HEK293 (cell line): ENCODE measurements at regions not wholly inside any gene's neighbourhood (a gene's known extent, or its start where the extent isn't known, plus 50 kb on each side); places are given as distances from the start of the nearest gene placed in this dataset.
"Not testable (repeated sequence)": the region's sequence is repeated elsewhere in the genome, so short reads cannot be mapped to it uniquely, and the experiment has no call there.

Source experiments
- CTCF ChIA-PET: fragments of 350-600 bp; formaldehyde crosslinking; extraction: SDS; loops from one replicate; lab custom pipeline; 2021; ENCODE audit warnings: antibody characterized with exemption; lab: Yijun Ruan, JAX
- POLR2A ChIA-PET: fragments of 300-600 bp; formaldehyde crosslinking; extraction: SDS; loops from one replicate; lab custom pipeline; 2020; ENCODE audit warnings: antibody characterized with exemption, inconsistent platforms; lab: Yijun Ruan, JAX
- H3K27ac ChIP-seq: fragments of 200-500 bp; sonication (Bioruptor generic); 2 replicates; pipeline ENCODE4 v1.5.1; 2014; ENCODE audit warnings: low read depth, low read length, control low read depth, inconsistent platforms; ENCODE audit errors: extremely low read depth
- H3K36me3 ChIP-seq, 2 experiments: fragments of 200-500 bp in 1 of 2; sonication (Bioruptor generic) in 1 of 2; 1 replicate in 1 of 2; 2 replicates in 1 of 2; pipeline ENCODE4 v1.5.1; 2014 to 2017; ENCODE audit warnings: inconsistent platforms in 2 of 2, low read length in 2 of 2; ENCODE audit not compliant: control insufficient read depth in 2 of 2, insufficient read depth in 1 of 2
- H3K4me1 ChIP-seq: fragments of 200-500 bp; sonication (Bioruptor generic); 2 replicates; pipeline ENCODE4 v1.5.1; 2014; ENCODE audit warnings: mild to moderate bottlenecking, low read length, inconsistent platforms; ENCODE audit not compliant: control insufficient read depth, insufficient read depth
- H3K4me3 ChIP-seq: 2 replicates; pipeline ENCODE4 v1.5.1; 2011; ENCODE audit warnings: low read depth, mild to moderate bottlenecking, control low read depth, low read length, moderate library complexity
- H3K9me3 ChIP-seq: fragments of 200-500 bp; sonication (Bioruptor generic); 2 replicates; pipeline ENCODE4 v1.5.1; 2014; ENCODE audit warnings: low read depth, low read length, inconsistent platforms; ENCODE audit not compliant: control insufficient read depth, insufficient read depth
- EGR2 ChIP-seq: fragments of 450-650 bp; formaldehyde crosslinking; IDR thresholded peaks from 2 replicates; pipeline ENCODE4 v1.5.1; 2016; ENCODE audit warnings: low read depth, missing biosample characterization, missing genetic modification characterization
- ZBTB21 ChIP-seq: fragments of 450-650 bp; formaldehyde crosslinking; IDR thresholded peaks from 2 replicates; pipeline ENCODE4 v1.5.1; 2017; ENCODE audit warnings: missing biosample characterization, missing genetic modification characterization
- ZNF121 ChIP-seq: fragments of 450-650 bp; formaldehyde crosslinking; IDR thresholded peaks from 2 replicates; pipeline ENCODE4 v1.5.1; 2016; ENCODE audit warnings: missing biosample characterization, missing genetic modification characterization
- ZNF324 ChIP-seq: fragments of 450-650 bp; formaldehyde crosslinking; IDR thresholded peaks from 2 replicates; pipeline ENCODE4 v1.5.1; 2016; ENCODE audit warnings: missing biosample characterization, missing genetic modification characterization
- ZNF394 ChIP-seq: fragments of 450-650 bp; formaldehyde crosslinking; IDR thresholded peaks from 2 replicates; pipeline ENCODE4 v1.5.1; 2016; ENCODE audit warnings: missing biosample characterization, missing genetic modification characterization, mild to moderate bottlenecking, moderate library complexity, borderline replicate concordance
- ZNF426 ChIP-seq: fragments of 450-650 bp; formaldehyde crosslinking; IDR thresholded peaks from 2 replicates; pipeline ENCODE4 v1.5.1; 2017; ENCODE audit warnings: missing biosample characterization, missing genetic modification characterization, mild to moderate bottlenecking, inconsistent platforms, moderate library complexity
- ZNF433 ChIP-seq: fragments of 450-650 bp; formaldehyde crosslinking; IDR thresholded peaks from 2 replicates; pipeline ENCODE4 v1.5.1; 2016; ENCODE audit warnings: missing biosample characterization, missing genetic modification characterization, low read depth
- ZNF473 ChIP-seq: fragments of 450-650 bp; formaldehyde crosslinking; IDR thresholded peaks from 2 replicates; pipeline ENCODE4 v1.5.1; 2017; ENCODE audit warnings: missing biosample characterization, missing genetic modification characterization
- ZNF510 ChIP-seq: fragments of 450-650 bp; formaldehyde crosslinking; IDR thresholded peaks from 2 replicates; pipeline ENCODE4 v1.5.1; 2018; ENCODE audit warnings: mild to moderate bottlenecking, missing genetic modification characterization, missing biosample characterization; ENCODE audit not compliant: insufficient replicate concordance
- ZNF555 ChIP-seq: fragments of 450-650 bp; formaldehyde crosslinking; conservative IDR thresholded peaks from 2 replicates; pipeline ENCODE4 v1.5.1; 2017; ENCODE audit warnings: missing biosample characterization, mild to moderate bottlenecking, missing genetic modification characterization, inconsistent platforms
- ZNF585B ChIP-seq: fragments of 450-650 bp; formaldehyde crosslinking; IDR thresholded peaks from 2 replicates; pipeline ENCODE4 v1.5.1; 2016; ENCODE audit warnings: missing biosample characterization, missing genetic modification characterization
- ZNF621 ChIP-seq: fragments of 450-650 bp; formaldehyde crosslinking; IDR thresholded peaks from 2 replicates; pipeline ENCODE4 v1.5.1; 2017; ENCODE audit warnings: missing biosample characterization, missing genetic modification characterization
- ZNF623 ChIP-seq: fragments of 450-650 bp; formaldehyde crosslinking; IDR thresholded peaks from 2 replicates; pipeline ENCODE4 v1.5.1; 2016; ENCODE audit warnings: missing biosample characterization, missing genetic modification characterization
- TF ChIP-seq, protein P1 (sequence below): fragments of 450-650 bp; formaldehyde crosslinking; conservative IDR thresholded peaks from 2 replicates; pipeline ENCODE4 v1.5.1; 2016; ENCODE audit warnings: low read depth, missing biosample characterization, missing genetic modification characterization
- TF ChIP-seq, protein P2 (sequence below): fragments of 450-650 bp; formaldehyde crosslinking; conservative IDR thresholded peaks from 2 replicates; pipeline ENCODE4 v1.5.1; 2016; ENCODE audit warnings: low read depth, missing biosample characterization, missing genetic modification characterization
- TF ChIP-seq, protein P3 (sequence below): sonication (generic); formaldehyde crosslinking; IDR thresholded peaks from 2 replicates; pipeline ENCODE4 v1.8.1; 2022; ENCODE audit warnings: mild to moderate bottlenecking, moderate library complexity, missing genetic modification reagents
- TF ChIP-seq, protein P4 (sequence below): fragments of 450-650 bp; formaldehyde crosslinking; IDR thresholded peaks from 2 replicates; pipeline ENCODE4 v1.5.1; 2016; ENCODE audit warnings: missing biosample characterization, missing genetic modification characterization

DNA sequence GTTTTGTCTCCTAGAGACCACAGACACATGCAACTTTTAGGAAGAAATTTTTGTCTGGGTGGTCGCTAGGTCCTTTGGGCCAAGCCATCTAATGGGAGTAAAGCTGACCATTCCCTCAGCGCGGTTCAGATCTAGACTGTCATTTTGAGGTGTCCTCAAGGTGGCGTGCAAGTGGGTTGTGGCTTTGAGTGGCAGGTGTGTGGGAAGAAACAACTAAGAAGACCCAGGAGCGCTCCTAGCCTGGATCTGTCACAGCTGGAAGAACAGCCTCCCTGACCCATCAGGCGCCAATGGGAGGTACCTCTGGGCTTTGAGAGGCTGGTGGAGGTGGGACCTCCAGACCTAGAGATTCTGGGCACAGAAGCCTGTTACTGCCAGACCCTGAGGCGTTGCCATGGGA is 645.1 kb downstream of the KCNJ18 start:
- peak; percentile 8 for TF ChIP-seq ZNF510 (tag by site-specific recombination)
- TF ChIP-seq ZNF324 (tag by site-specific recombination), result no peak
- no peaks in the 10 kb centered on the region for H3K4me1 ChIP-seq
- POLR2A ChIA-PET, result no interaction called here
- H3K4me3 ChIP-seq, result no peak overlapping the region
- H3K36me3 ChIP-seq, result no peaks in the 10 kb centered on the region
- CTCF ChIA-PET, result no interaction called here
- H3K27ac ChIP-seq, result no peak overlapping the region
- no peaks in the 10 kb centered on the region for H3K9me3 ChIP-seq

DNA sequence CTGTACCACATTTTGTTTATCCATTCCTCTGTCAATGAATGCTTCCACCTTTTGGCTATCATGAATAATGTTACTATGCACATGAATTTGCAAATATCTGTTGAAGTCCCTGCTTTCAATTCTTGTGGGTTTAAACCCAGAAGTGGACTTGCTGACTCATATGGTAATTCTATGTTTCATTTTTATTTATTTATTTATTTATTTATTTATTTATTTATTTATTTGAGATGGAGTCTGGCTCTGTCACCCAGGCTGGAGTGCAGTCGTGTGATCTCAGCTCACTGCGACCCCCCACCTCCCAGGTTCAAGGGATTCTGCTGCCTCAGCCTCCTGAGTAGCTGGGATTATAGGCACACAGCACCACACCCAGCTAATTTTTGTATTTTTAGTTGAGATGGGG is 664.3 kb downstream of the KCNJ18 start:
- H3K27ac ChIP-seq, H3K9me3 ChIP-seq, CTCF ChIA-PET, H3K4me3 ChIP-seq, H3K4me1 ChIP-seq, POLR2A ChIA-PET, H3K36me3 ChIP-seq: not testable (repeated sequence)
- TF ChIP-seq ZNF623 (tag by site-specific recombination), result peak; percentile 36; the same call in 1 of the 2 replicates
- peak; percentile 32; the same call in 1 of the 2 replicates for TF ChIP-seq ZNF426 (tag by site-specific recombination)
- peak; percentile 30; the same call in 1 of the 2 replicates for TF ChIP-seq ZNF555 (tag by site-specific recombination)
- TF ChIP-seq ZNF394 (tag by site-specific recombination), result peak; percentile 57; the same call in 1 of the 2 replicates
- TF ChIP-seq, protein P1, sequence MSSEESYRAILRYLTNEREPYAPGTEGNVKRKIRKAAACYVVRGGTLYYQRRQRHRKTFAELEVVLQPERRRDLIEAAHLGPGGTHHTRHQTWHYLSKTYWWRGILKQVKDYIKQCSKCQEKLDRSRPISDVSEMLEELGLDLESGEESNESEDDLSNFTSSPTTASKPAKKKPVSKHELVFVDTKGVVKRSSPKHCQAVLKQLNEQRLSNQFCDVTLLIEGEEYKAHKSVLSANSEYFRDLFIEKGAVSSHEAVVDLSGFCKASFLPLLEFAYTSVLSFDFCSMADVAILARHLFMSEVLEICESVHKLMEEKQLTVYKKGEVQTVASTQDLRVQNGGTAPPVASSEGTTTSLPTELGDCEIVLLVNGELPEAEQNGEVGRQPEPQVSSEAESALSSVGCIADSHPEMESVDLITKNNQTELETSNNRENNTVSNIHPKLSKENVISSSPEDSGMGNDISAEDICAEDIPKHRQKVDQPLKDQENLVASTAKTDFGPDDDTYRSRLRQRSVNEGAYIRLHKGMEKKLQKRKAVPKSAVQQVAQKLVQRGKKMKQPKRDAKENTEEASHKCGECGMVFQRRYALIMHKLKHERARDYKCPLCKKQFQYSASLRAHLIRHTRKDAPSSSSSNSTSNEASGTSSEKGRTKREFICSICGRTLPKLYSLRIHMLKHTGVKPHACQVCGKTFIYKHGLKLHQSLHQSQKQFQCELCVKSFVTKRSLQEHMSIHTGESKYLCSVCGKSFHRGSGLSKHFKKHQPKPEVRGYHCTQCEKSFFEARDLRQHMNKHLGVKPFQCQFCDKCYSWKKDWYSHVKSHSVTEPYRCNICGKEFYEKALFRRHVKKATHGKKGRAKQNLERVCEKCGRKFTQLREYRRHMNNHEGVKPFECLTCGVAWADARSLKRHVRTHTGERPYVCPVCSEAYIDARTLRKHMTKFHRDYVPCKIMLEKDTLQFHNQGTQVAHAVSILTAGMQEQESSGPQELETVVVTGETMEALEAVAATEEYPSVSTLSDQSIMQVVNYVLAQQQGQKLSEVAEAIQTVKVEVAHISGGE, result 0 out of 2 replicates have a peak, but pooled peaks have one; percentile 27
- TF ChIP-seq, protein P2, sequence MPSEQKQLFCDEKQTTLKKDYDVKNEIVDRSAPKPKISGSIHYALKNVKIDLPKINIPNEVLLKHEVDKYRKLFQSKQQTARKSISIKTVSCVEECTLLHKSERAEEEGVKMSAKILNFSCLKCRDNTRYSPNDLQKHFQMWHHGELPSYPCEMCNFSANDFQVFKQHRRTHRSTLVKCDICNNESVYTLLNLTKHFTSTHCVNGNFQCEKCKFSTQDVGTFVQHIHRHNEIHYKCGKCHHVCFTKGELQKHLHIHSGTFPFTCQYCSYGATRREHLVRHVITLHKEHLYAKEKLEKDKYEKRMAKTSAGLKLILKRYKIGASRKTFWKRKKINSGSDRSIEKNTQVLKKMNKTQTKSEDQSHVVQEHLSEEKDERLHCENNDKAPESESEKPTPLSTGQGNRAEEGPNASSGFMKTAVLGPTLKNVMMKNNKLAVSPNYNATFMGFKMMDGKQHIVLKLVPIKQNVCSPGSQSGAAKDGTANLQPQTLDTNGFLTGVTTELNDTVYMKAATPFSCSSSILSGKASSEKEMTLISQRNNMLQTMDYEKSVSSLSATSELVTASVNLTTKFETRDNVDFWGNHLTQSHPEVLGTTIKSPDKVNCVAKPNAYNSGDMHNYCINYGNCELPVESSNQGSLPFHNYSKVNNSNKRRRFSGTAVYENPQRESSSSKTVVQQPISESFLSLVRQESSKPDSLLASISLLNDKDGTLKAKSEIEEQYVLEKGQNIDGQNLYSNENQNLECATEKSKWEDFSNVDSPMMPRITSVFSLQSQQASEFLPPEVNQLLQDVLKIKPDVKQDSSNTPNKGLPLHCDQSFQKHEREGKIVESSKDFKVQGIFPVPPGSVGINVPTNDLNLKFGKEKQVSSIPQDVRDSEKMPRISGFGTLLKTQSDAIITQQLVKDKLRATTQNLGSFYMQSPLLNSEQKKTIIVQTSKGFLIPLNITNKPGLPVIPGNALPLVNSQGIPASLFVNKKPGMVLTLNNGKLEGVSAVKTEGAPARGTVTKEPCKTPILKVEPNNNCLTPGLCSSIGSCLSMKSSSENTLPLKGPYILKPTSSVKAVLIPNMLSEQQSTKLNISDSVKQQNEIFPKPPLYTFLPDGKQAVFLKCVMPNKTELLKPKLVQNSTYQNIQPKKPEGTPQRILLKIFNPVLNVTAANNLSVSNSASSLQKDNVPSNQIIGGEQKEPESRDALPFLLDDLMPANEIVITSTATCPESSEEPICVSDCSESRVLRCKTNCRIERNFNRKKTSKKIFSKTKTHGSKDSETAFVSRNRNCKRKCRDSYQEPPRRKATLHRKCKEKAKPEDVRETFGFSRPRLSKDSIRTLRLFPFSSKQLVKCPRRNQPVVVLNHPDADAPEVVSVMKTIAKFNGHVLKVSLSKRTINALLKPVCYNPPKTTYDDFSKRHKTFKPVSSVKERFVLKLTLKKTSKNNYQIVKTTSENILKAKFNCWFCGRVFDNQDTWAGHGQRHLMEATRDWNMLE (tag by site-specific recombination), result peak; percentile 62

DNA sequence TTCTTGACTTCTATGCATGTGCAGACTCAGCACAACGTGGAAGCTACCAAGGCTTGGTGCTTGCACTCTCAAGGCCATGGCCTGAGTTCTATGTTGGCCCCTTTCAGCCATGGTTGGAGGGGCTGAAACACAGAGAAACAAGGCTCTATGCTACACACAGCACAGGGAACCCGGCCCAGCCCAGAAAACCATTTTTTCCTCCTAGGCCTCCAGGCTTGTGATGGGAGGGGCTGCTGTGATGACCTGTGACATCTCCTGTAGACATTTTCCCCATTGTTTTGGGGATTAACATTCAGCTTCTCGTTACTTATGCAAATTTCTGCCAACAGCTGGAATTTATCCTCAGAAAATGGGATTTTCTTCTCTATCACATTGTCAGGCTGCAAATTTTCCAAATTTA is 678.7 kb downstream of the KCNJ18 start:
- not testable (repeated sequence) for H3K9me3 ChIP-seq, H3K4me1 ChIP-seq
- TF ChIP-seq ZNF585B (tag by site-specific recombination), result peak; percentile 61
- TF ChIP-seq, all 188 proteins: peak for 1; not testable (repeated sequence) for 187
- H3K4me3 ChIP-seq, CTCF ChIA-PET, POLR2A ChIA-PET, H3K36me3 ChIP-seq, H3K27ac ChIP-seq: not testable (repeated sequence)

DNA sequence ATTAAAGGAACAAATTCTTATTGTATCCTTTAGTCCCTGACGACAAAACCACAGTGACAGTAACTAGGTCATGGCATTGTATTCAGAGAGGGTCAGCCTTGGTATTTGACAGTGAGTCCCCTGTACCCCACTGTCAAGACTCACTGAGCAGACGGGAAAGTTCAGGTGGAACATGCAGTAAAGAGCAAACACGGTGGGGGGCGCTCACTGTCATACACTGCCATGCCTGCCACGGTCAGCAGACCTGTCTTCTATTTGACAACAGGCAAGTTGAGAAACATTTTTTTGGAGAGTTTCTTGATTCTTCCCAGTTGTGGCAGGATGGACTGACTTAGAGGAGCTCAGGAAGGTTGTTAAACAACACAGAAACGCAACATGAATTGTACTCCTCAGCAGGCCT is 681.6 kb downstream of the KCNJ18 start:
- POLR2A ChIA-PET, result no interaction called here
- H3K4me1 ChIP-seq, result no peaks in the 10 kb centered on the region
- no peak overlapping the region for H3K27ac ChIP-seq
- no peak overlapping the region for H3K4me3 ChIP-seq
- no peaks in the 10 kb centered on the region for H3K36me3 ChIP-seq
- H3K9me3 ChIP-seq, result no peaks in the 10 kb centered on the region
- CTCF ChIA-PET, result no interaction called here
- TF ChIP-seq ZNF121 (tag by site-specific recombination), result no peak
- no peak for TF ChIP-seq ZNF621
- no peak for TF ChIP-seq ZBTB21 (tag by site-specific recombination)
- TF ChIP-seq, protein P3, sequence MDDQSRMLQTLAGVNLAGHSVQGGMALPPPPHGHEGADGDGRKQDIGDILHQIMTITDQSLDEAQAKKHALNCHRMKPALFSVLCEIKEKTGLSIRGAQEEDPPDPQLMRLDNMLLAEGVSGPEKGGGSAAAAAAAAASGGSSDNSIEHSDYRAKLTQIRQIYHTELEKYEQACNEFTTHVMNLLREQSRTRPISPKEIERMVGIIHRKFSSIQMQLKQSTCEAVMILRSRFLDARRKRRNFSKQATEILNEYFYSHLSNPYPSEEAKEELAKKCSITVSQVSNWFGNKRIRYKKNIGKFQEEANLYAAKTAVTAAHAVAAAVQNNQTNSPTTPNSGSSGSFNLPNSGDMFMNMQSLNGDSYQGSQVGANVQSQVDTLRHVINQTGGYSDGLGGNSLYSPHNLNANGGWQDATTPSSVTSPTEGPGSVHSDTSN (CRISPR knock-in tag), result no peak
- no peak for TF ChIP-seq ZNF433 (tag by site-specific recombination)
- TF ChIP-seq ZNF473 (tag by site-specific recombination), result no peak
- TF ChIP-seq ZNF510 (tag by site-specific recombination), result no peak
- TF ChIP-seq, protein P4, sequence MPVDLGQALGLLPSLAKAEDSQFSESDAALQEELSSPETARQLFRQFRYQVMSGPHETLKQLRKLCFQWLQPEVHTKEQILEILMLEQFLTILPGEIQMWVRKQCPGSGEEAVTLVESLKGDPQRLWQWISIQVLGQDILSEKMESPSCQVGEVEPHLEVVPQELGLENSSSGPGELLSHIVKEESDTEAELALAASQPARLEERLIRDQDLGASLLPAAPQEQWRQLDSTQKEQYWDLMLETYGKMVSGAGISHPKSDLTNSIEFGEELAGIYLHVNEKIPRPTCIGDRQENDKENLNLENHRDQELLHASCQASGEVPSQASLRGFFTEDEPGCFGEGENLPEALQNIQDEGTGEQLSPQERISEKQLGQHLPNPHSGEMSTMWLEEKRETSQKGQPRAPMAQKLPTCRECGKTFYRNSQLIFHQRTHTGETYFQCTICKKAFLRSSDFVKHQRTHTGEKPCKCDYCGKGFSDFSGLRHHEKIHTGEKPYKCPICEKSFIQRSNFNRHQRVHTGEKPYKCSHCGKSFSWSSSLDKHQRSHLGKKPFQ (tag by site-specific recombination), result no peak
- no peak for TF ChIP-seq EGR2 (tag by site-specific recombination)
